K562 (cell line): ENCODE measurements at regions not wholly inside any gene's neighbourhood (a gene's known extent, or its start where the extent isn't known, plus 50 kb on each side); places are given as distances from the start of the nearest gene placed in this dataset.

Experiments used
- CHD7 ChIP-seq: fragments of 200-600 bp; sonication (generic); IDR thresholded peaks from one replicate; pipeline ENCODE4 v1.6.1; 2012; ENCODE audit warnings: mild to moderate bottlenecking, low read depth, low read length, inconsistent platforms

GRCh38 chr12:94716339-94716738, 66.0 kb upstream of the TMCC3 start (continued):
- TF ChIP-seq CHD7: no peak
